ENCODE measurements at regions not wholly inside any gene's neighbourhood (a gene's known extent, or its start where the extent isn't known, plus 50 kb on each side); places are given as distances from the start of the nearest gene placed in this dataset.
"Not testable (repeated sequence)": the region's sequence is repeated elsewhere in the genome, so short reads cannot be mapped to it uniquely, and the experiment has no call there.

GRCh38 chr14:89565607-89566006 lies 148.6 kb upstream of the FOXN3 start:
- DNase-seq (ENCODE audit: low spot score): no peak

GRCh38 chr14:89564989-89565388 lies 148.0 kb upstream of the FOXN3 start:
- no peak for DNase-seq (ENCODE audit: low spot score)

GRCh38 chr14:89564286-89564957 lies 147.4 kb upstream of the FOXN3 start:
- no peak for DNase-seq (ENCODE audit: low spot score)

- DNase-seq (ENCODE audit: low spot score): no peak
These were observed 146.4 kb upstream of the FOXN3 start for GRCh38 chr14:89563471-89563870.

GRCh38 chr14:89551955-89552354 lies 134.9 kb upstream of the FOXN3 start:
- DNase-seq (ENCODE audit: low spot score): no peak

GRCh38 chr14:89551432-89551831 lies 134.4 kb upstream of the FOXN3 start:
- no peak for DNase-seq (ENCODE audit: low spot score)

GRCh38 chr14:89550821-89551220 lies 133.8 kb upstream of the FOXN3 start:
- DNase-seq (ENCODE audit: low spot score): no peak

DNA sequence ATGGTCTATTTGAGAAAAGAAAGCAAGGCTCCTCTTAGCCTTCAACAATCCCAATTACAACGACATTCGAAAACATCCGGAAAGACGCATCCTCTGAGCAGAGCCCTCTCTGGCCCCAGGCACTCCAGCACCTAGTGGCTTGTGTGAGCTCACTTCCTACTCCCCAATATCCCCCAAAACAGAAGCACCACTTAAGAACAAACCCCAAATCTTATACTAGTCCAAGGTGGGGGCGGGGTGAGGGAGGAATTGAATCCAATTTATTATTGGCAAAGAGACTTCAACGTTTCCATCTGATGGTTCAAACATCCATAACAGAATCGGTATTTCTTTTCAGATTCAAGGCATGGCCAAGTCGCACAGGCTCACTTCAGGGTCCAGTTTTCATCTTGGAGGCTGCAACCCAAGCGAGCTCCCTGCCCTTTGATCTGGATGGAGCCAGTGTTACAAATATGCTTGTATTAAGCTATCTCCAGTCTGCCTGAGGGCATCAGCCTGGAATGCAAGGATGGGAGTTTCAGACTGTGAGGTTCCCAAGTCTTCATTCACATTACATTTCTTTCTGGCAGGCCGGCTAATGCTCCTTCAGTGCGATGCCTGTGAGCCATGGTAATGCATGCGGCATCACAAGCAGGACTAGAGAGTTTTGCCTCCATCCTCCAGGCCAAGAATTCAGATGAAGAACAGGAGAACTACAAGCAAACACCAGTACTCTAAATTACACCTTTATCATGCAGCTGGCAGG lies 132.5 kb upstream of the FOXN3 start:
- DNase-seq (ENCODE audit: low spot score): no peak

DNA sequence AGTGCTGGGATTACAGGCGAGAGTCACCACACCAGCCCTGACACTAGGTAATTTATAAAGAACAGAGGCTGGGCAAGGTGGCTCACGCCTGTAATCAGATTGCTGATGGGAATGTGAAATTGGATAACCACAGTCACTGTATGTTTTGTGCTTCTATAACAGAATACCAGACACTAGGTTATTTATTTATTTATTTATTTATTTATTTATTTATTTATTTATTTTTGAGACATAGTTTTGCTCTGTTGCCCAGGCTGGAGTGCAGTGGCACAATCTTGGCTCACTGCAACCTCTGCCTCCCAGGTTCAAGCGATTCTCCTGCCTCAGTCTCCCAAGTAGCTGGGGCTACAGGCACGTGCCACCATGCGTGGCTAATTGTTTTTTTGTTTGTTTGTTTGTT lies 130.0 kb upstream of the FOXN3 start:
- DNase-seq (ENCODE audit: low spot score): not testable (repeated sequence)

DNA sequence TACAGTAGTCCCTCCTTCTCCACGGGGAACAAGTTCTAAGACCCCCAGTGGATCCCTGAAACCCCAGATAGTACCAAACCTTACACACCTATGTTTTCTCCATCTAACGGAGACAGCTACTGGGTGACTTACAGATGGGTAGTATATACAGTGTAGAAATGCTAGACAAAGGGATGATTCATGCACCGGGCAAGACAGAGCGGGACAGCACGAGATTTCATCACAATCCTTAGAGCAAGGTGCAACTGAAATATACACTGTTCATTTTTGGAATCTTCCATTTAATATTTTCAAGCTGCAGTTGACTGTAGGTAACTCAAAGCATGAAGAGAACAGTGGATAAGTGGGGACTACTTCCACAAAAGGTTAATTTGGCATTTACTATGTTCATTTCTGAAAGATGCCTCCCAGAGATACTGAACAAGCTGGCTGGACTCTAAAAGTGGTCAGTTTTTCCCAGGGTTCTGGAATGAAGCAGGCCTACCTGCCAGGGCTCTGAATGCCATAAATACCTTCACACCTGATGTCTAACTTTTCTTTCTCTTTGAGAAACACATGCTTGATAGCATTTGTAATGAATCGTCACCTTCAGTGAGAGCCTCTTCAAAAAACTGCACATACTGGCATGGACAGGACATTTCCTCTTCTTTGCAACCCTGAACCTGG lies 127.7 kb upstream of the FOXN3 start:
- DNase-seq (ENCODE audit: low spot score): no peak

DNA sequence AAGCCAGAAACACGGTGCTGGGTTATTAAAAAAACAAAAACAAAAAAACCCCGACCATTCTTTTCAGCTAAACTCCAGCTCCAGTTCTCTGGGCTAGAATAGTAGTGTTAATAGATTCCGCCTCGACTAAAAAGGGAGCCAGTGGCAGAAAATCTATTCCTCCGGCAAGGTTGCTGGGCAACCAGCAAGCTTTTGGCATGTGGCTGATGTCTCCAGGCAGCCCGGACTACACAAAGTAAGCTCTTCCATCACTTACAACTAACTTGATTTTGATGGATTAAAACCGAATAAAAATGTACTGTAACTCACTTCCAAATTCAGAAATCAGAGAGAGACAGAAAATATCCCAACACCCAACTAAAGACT lies 126.4 kb upstream of the FOXN3 start:
- peak; percentile 76 for DNase-seq (ENCODE audit: low spot score)

GRCh38 chr14:89542786-89543424 lies 125.9 kb upstream of the FOXN3 start:
- no peak for DNase-seq (ENCODE audit: low spot score)

DNA sequence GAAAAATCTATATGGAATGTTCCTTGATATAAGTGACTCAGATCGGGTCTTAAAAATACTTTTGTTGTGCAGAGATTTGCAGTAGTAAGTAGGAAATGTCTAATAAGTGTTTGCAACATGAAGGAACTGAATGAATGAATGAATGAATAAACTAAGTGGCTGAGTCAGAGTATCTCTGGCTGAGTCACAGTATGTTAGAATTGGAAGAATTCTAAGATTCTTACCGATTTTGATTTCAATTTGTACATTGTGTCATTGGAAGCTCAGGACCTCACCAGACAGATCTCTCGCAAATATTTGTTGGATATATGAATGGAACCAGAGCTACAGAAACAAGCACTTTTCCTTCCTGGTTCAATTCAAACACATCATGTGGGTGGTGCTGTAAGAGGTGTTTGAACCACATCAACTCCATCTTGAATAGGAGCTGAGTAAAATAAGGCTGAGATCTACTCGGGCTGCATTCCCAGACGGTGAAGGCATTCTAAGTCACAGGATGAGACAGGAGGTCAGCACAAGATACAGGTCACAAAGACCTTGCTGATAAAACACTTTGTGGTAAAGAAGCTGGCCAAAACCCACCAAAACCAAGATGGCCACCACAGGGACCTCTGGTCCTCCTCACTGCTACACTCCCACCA lies 123.9 kb upstream of the FOXN3 start:
- no peak for DNase-seq (ENCODE audit: low spot score)

DNA sequence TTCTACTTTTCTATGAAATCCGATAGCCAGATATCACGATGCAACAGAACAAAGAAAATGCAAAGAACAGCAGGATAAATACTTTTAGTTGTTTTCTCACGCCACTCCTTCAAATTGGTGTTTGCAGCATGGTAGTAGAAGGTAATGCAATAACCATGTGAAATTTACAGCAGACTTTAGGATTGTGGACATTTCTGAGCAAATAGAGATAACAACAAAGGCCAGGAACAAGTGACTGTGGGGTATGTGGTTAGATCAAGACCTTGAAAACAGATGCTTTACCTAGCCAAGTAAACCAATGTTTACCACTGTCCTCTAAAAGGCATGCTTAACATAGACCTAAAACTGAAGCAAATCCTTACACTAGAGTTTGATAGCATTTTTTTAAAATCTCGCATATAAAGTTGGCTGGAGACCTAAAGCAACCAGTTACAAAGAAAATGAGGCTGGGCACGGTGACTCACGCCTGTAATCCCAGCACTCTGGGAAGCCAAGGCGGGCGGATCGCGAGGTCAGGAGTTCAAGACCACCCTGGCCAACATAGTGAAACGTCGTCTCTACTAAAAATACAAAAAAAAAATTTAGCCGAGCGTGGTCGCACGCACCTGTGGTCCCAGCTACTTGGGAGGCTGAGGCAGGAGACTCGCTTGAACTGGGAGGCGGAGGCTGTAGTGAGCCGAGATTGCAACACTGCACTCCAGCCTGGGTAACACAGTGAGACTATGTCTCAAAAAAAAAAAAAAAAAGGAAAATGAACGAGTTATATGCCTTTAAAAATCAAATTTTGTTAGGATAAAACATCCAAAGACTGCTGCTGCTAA lies 123.2 kb upstream of the FOXN3 start:
- no peak for DNase-seq (ENCODE audit: low spot score)

DNA sequence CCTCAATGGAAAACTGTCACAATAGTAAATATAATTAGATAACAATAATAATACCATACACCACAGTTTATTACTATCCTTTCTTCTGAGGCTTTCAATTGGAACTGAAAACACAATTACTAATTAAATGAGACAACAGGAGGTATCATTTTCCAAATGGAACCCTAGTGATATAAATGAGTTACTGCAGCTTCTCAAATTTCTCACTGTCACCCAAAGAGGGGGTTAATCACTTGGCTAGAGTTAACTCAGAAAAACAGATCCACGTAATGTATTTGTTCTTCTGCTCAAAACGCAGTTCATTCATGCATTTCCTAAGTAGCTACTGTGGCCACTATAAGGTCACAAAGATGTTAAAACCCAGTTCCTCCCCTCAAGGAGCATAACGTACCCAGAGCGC lies 120.9 kb upstream of the FOXN3 start:
- no peak for DNase-seq (ENCODE audit: low spot score)

DNA sequence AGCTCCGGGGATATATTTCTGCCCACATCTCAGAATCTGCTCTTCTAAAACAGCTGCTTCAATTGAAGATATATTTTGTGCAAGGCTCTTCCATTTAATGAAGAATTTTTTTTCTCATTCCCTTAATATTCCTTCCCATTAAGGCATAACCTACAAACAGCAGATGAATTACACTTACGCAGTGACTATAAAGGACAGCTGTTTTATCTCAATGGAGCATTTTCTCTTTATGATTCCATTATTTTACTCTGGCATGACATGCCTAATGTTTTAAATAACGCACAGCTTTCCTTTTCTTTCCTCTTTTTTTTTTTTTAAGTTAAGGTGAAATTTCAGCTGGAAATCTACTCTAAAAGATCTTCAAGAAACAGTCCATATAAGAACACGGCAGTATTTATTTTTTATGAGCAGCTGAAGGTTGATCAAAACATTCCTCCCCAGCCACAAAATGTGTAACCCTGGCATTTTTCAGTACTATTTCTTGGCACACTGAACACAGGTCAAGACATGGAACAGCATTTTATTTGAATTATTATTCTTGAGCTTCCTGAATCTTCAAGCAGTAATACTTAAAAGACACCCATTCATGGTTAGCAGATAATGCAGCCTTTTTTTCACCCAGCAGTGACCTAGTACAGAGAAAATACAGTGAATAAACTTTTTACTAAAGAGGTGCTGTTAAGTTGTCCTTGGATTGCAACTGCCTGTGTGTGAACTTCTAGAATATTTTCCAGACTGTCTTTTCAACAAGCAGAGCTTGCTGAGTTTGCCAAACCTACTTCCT lies 118.1 kb upstream of the FOXN3 start:
- DNase-seq (ENCODE audit: low spot score): no peak

DNA sequence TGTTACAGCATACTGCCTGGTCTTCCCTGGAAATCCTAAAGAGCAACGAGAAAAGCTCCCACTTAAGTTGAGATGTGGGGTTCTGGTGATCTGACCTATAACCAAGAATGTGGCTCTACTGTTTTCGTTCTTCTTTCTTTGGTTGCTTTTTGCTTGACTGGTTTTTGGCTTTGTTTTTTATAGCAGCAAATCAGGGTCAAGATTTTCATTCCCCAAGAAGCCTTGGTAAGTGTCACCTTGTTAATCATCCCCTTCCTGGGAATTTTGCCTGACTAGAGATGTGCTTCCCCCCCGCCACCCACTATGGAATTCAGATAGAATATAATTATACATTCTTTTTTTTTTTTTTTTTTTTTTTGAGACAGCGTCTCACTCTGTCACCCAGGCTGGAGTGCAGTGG lies 116.7 kb upstream of the FOXN3 start:
- DNase-seq (ENCODE audit: low spot score): no peak

DNA sequence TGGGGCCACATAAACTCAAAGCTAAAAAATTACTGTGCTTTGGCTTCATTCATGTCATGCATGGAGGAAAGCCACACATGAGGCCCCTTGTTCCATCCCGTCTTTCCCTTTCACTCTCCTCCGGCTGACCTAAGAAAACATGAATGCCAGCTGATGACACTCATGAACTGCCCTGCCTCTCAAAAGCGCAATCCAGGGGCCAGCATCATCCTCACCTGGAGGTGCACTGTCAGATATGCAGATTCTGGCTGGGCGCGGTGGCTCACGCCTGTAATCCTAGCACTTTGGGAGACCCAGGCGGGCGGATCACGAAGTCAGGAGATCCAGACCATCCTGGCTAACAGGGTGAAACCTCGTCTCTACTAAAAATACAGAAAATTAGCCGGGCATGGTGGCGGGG lies 116.1 kb upstream of the FOXN3 start:
- DNase-seq (ENCODE audit: low spot score): no peak

DNA sequence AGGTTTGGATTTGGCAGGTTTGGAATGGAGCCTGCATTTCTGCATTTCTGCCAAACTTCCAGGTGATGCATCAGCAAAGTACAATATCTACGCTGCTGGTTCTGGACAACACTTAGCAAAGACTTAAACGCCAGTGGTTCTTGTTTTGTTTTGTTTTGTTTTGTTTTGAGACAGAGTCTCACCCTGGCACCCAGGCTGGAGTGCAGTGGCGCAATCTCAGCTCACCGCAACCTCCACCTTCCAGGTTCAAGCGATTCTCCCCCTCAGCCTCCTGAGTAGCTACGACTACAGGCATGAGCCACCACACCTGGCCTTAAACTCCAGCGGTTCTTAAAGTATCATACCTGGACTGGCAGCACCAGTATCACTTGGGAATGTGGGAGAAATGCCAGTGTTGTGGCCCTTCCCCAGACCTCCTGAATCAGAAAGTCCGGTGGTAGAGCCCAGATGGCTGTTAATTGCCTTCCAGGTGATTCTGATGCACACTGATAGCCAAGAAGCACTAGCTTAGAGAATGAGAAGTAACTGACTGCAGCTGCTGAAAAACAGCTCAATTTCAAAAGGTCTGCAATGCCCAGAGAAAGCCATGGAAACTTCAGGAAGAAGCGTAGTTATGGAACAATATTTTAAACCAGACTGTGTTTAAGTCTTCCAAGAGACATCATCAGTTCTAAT lies 114.8 kb upstream of the FOXN3 start:
- DNase-seq (ENCODE audit: low spot score): no peak

Measured in Ammon's horn (tissue), 1 donor.